Caki2 (cell line): ENCODE measurements at regions not wholly inside any gene's neighbourhood (a gene's known extent, or its start where the extent isn't known, plus 50 kb on each side); places are given as distances from the start of the nearest gene placed in this dataset.
"Not testable (repeated sequence)": the region's sequence is repeated elsewhere in the genome, so short reads cannot be mapped to it uniquely, and the experiment has no call there.

ENCODE experiments used
- DNase-seq: peaks from one replicate; pipeline ENCODE4 v3.0.0-alpha.2; 2015; ENCODE audit warnings: low read depth
- in situ Hi-C: cut with HindIII; loops from 2 replicates; pipeline ENCODE4 v1.10.0; 2016; ENCODE audit warnings: low sequenced_read_pairs, low pct_unique_long_range_greater_than_20kb, mixed read lengths

GRCh38 chr16:61471023-61471422, 565.2 kb downstream of the CDH8 start:
- in situ Hi-C loops = no loop called here
- DNase-seq = no peak

- DNase-seq = no peak
- in situ Hi-C loops = no loop called here
Observed at GRCh38 chr16:61465285-61465684, 571.0 kb downstream of the CDH8 start.

GRCh38 chr16:61460020-61460419, 576.2 kb downstream of the CDH8 start:
- in situ Hi-C loops = no loop called here
- no peak for DNase-seq

GRCh38 chr16:61435346-61435745, 600.9 kb downstream of the CDH8 start:
- DNase-seq = no peak
- in situ Hi-C loops = no loop called here

GRCh38 chr16:61432421-61432820, 603.8 kb downstream of the CDH8 start:
- in situ Hi-C loops = no loop called here

GRCh38 chr16:61421111-61421510, 615.1 kb downstream of the CDH8 start:
- in situ Hi-C loops = no loop called here
- no peak for DNase-seq

More at GRCh38 chr16:61432421-61432820, 603.8 kb downstream of the CDH8 start:
- no peak for DNase-seq

GRCh38 chr16:61419791-61420190, 616.4 kb downstream of the CDH8 start:
- no peak for DNase-seq

GRCh38 chr16:61418802-61419201, 617.4 kb downstream of the CDH8 start:
- in situ Hi-C loops = not testable (repeated sequence)

More at GRCh38 chr16:61419791-61420190, 616.4 kb downstream of the CDH8 start:
- in situ Hi-C loops = no loop called here

GRCh38 chr16:61415126-61415525, 621.1 kb downstream of the CDH8 start:
- DNase-seq = no peak
- in situ Hi-C loops = no loop called here

More at GRCh38 chr16:61418802-61419201, 617.4 kb downstream of the CDH8 start:
- DNase-seq = not testable (repeated sequence)

GRCh38 chr16:61413021-61413420, 623.2 kb downstream of the CDH8 start:
- in situ Hi-C loops = no loop called here
- DNase-seq = no peak

GRCh38 chr16:61412562-61412961, 623.7 kb downstream of the CDH8 start:
- in situ Hi-C loops = no loop called here
- no peak for DNase-seq

GRCh38 chr16:61409604-61410003, 626.6 kb downstream of the CDH8 start:
- no peak for DNase-seq
- in situ Hi-C loops = no loop called here

- in situ Hi-C loops = no loop called here
- no peak for DNase-seq
Observed at GRCh38 chr16:61403386-61403785, 632.9 kb downstream of the CDH8 start.

- no peak for DNase-seq
- in situ Hi-C loops = no loop called here
Observed at GRCh38 chr16:61391896-61392295, 644.3 kb downstream of the CDH8 start.

GRCh38 chr16:61390965-61391637, 645.1 kb downstream of the CDH8 start:
- no peak for DNase-seq
- in situ Hi-C loops = no loop called here

GRCh38 chr16:61385392-61386071, 650.7 kb downstream of the CDH8 start:
- DNase-seq = no peak
- in situ Hi-C loops = no loop called here

- no peak for DNase-seq
- in situ Hi-C loops = no loop called here
Observed at GRCh38 chr16:61382435-61382834, 653.8 kb downstream of the CDH8 start.

- in situ Hi-C loops = no loop called here
- DNase-seq = no peak
Observed at GRCh38 chr16:61379311-61379710, 656.9 kb downstream of the CDH8 start.

- peak; percentile 19 for DNase-seq
- in situ Hi-C loops = no loop called here
Observed at GRCh38 chr16:61374071-61374470, 662.2 kb downstream of the CDH8 start.

- DNase-seq = no peak
- in situ Hi-C loops = no loop called here
Observed at GRCh38 chr16:61371881-61372280, 664.4 kb downstream of the CDH8 start.
